Right lobe of liver (tissue), 6 donors: ENCODE measurements at regions not wholly inside any gene's neighbourhood (a gene's known extent, or its start where the extent isn't known, plus 50 kb on each side); places are given as distances from the start of the nearest gene placed in this dataset.
"Not testable (repeated sequence)": the region's sequence is repeated elsewhere in the genome, so short reads cannot be mapped to it uniquely, and the experiment has no call there.

ENCODE experiments used
- ATAC-seq, 4 donors: fragments of 200-7000 bp; cut with Tn5 transposase; one replicate each; pipeline ENCODE4 v1.9.1; 2020; ENCODE audit warnings: mild to moderate bottlenecking in 4 of 4, moderate library complexity in 4 of 4
- DNase-seq, 3 donors: peaks; one replicate each; pipeline ENCODE4 v3.0.0-alpha.2; 2020
- H3K27ac ChIP-seq, 3 donors: fragments of 200-600 bp; one replicate each; pipeline ENCODE4 v1.8.0; 2022
- H3K27me3 ChIP-seq, 2 donors: fragments of 200-600 bp; one replicate each; pipeline ENCODE4 v1.8.0; 2022
- H3K36me3 ChIP-seq, 4 donors: fragments of 200-600 bp; sonication (generic) in 1 of 4; one replicate each; pipeline versions ENCODE4 v1.5.1 to v1.8.0; 2017 to 2022; ENCODE audit warnings: control low read depth in 1 of 4
- H3K4me1 ChIP-seq, 4 donors: fragments of 200-600 bp; sonication (generic) in 1 of 4; one replicate each; pipeline versions ENCODE4 v1.5.1 to v1.8.0; 2017 to 2022; ENCODE audit warnings: control low read depth in 1 of 4
- H3K4me3 ChIP-seq, 3 donors: fragments of 200-600 bp; one replicate each; pipeline ENCODE4 v1.8.0; 2022
- H3K9me3 ChIP-seq, 4 donors: fragments of 200-600 bp; sonication (generic) in 1 of 4; one replicate each; pipeline versions ENCODE4 v1.5.1 to v1.8.0; 2017 to 2022; ENCODE audit warnings: control low read depth in 1 of 4
- CTCF ChIP-seq, 4 donors: fragments of 200-600 bp in 3 of 4; fragments of 450-650 bp in 1 of 4; IDR thresholded peaks; one replicate each; pipeline versions ENCODE4 v1.5.1 to v1.8.0; 2016 to 2022; ENCODE audit warnings: antibody characterized with exemption in 4 of 4, mild to moderate bottlenecking in 2 of 4
- POLR2A ChIP-seq: fragments of 450-650 bp; IDR thresholded peaks from one replicate; pipeline ENCODE4 v1.6.1; 2017; ENCODE audit warnings: antibody characterized with exemption, mild to moderate bottlenecking
- WGBS: methylation state at CpG from one replicate; pipeline ENCODE4 v1.1.6; 2018; ENCODE audit warnings: low coverage, low lambda C conversion rate; ENCODE audit not compliant: insufficient coverage; ENCODE audit errors: missing lambda C conversion rate; 5-methylcytosine and 5-hydroxymethylcytosine counted together
- intact Hi-C, 2 donors: fragments of 100-400 bp; cut with DNase I; formaldehyde crosslinking; loops; one replicate each; pipeline versions ENCODE4 v1.11.2 to v1.14.1; 2022
- donor health status: DM: no; HTN: yes; CAD: no.
- donor health status: DM: no; HTN: no; CAD: no.
- donor health status: DM: no; HTN: no; CAD: no.
- donor health status: DM: no; HTN: yes; CAD: no.
- donor health status: DM: no; HTN: yes; CAD: no.

GRCh38 chr9:101849102-101849707 is 110.8 kb upstream of the GRIN3A start:
- TF ChIP-seq CTCF (IDR thresholded peaks at IDR 0.05) (no peak), POLR2A (no peak)
- Histone ChIP-seq H3K27ac (no peak overlapping the region), H3K4me3 (no peak overlapping the region), H3K27me3 (no peaks in the 10 kb centered on the region), H3K36me3 (no peaks in the 10 kb centered on the region), H3K4me1 (no peaks in the 10 kb centered on the region), H3K9me3 (no peaks in the 10 kb centered on the region)
- ATAC-seq: no peak
- WGBS: 67% methylated on average over 1 of the region's 1 CpG
- intact Hi-C loops: no loop called here
- no peak for DNase-seq

DNA sequence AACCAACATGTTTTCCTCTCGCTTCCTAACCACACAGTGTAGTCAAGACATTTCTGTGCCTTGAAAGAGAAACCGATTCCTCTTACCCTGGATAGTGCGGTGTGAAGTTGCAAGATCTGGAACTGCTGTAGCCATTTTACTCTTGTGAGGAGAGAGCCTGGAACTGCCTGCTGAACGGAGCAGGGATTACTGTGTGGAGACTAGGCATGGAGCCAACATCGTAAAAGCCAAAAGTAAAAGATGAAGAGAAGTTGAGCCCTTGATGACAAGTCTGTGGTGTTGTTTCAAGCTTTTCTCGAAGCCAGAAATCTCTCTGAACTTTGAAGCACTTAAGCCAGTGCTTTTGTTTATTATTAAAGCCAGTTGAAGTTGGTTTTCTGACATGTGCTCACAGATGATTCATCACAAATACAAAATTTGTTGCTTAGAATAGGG is 110.1 kb upstream of the GRIN3A start:
- no peaks in the 10 kb centered on the region for H3K36me3 ChIP-seq
- H3K27me3 ChIP-seq: no peaks in the 10 kb centered on the region
- WGBS: 77% methylated on average over 6 of the region's 6 CpGs
- TF ChIP-seq POLR2A (no peak), CTCF (IDR thresholded peaks at IDR 0.05) (no peak)
- ATAC-seq (no peak), DNase-seq (no peak)
- no peak overlapping the region for H3K4me3 ChIP-seq
- intact Hi-C loops: no loop called here
- no peaks in the 10 kb centered on the region for H3K9me3 ChIP-seq
- H3K4me1 ChIP-seq: no peaks in the 10 kb centered on the region
- H3K27ac ChIP-seq: no peak overlapping the region

- no peak overlapping the region for H3K4me3 ChIP-seq
- 52% methylated on average over 4 of the region's 4 CpGs for WGBS
- intact Hi-C loops: no loop called here
- no peaks in the 10 kb centered on the region for H3K4me1 ChIP-seq
- H3K36me3 ChIP-seq: no peaks in the 10 kb centered on the region
- no peaks in the 10 kb centered on the region for H3K9me3 ChIP-seq
- no peaks in the 10 kb centered on the region for H3K27me3 ChIP-seq
- no peak for TF ChIP-seq POLR2A
- no peak for TF ChIP-seq CTCF (IDR thresholded peaks at IDR 0.05)
- ATAC-seq: no peak
- DNase-seq: no peak
- H3K27ac ChIP-seq: no peak overlapping the region
These were observed 107.7 kb upstream of the GRIN3A start for GRCh38 chr9:101846161-101846560.

GRCh38 chr9:101840694-101841188 is 102.3 kb upstream of the GRIN3A start:
- DNase-seq: no peak
- H3K27me3 ChIP-seq: no peaks in the 10 kb centered on the region
- no peak overlapping the region for H3K4me3 ChIP-seq
- TF ChIP-seq CTCF (IDR thresholded peaks at IDR 0.05) (no peak), POLR2A (no peak)
- intact Hi-C loops: no loop called here
- H3K9me3 ChIP-seq: no peaks in the 10 kb centered on the region
- no peak for ATAC-seq
- no peaks in the 10 kb centered on the region for H3K4me1 ChIP-seq
- no peaks in the 10 kb centered on the region for H3K36me3 ChIP-seq
- no peak overlapping the region for H3K27ac ChIP-seq

- H3K27ac ChIP-seq, ATAC-seq, intact Hi-C loops, H3K36me3 ChIP-seq, DNase-seq, H3K9me3 ChIP-seq, H3K27me3 ChIP-seq, H3K4me1 ChIP-seq, H3K4me3 ChIP-seq: not testable (repeated sequence)
- WGBS: 78% methylated on average over 4 of the region's 4 CpGs
These were observed 100.5 kb upstream of the GRIN3A start for GRCh38 chr9:101838988-101839387.
